HL-60/S4 (cell line): ENCODE measurements at regions not wholly inside any gene's neighbourhood (a gene's known extent, or its start where the extent isn't known, plus 50 kb on each side); places are given as distances from the start of the nearest gene placed in this dataset.

Source experiments
- in situ Hi-C: fragments of 300-500 bp; cut with MboI; formaldehyde crosslinking; loops from 2 replicates; pipeline ENCODE4 v1.14.3; 2022; ENCODE audit warnings: low sequenced_read_pairs

GRCh38 chr11:112877581-112877980 lies 83.6 kb upstream of the NCAM1 start:
- in situ Hi-C loops: no loop called here

GRCh38 chr11:112878033-112878601 lies 83.1 kb upstream of the NCAM1 start:
- in situ Hi-C loops: no loop called here

- in situ Hi-C loops: no loop called here
Observed at GRCh38 chr11:112880495-112880894, 80.7 kb upstream of the NCAM1 start.

GRCh38 chr11:112881461-112881860 lies 79.8 kb upstream of the NCAM1 start:
- in situ Hi-C loops: no loop called here

GRCh38 chr11:112882494-112883381 lies 78.5 kb upstream of the NCAM1 start:
- in situ Hi-C loops: no loop called here

GRCh38 chr11:112884012-112884767 lies 77.0 kb upstream of the NCAM1 start:
- in situ Hi-C loops: no loop called here

GRCh38 chr11:112885744-112886433 lies 75.3 kb upstream of the NCAM1 start:
- in situ Hi-C loops: no loop called here

GRCh38 chr11:112886434-112887370 lies 74.5 kb upstream of the NCAM1 start:
- in situ Hi-C loops: no loop called here

GRCh38 chr11:112889446-112889845 lies 71.8 kb upstream of the NCAM1 start:
- in situ Hi-C loops: no loop called here

- in situ Hi-C loops: no loop called here
Observed at GRCh38 chr11:112899235-112900006, 61.8 kb upstream of the NCAM1 start.

- in situ Hi-C loops: no loop called here
Observed at GRCh38 chr11:112901924-112902323, 59.3 kb upstream of the NCAM1 start.

GRCh38 chr11:112902361-112903011 lies 58.7 kb upstream of the NCAM1 start:
- in situ Hi-C loops: no loop called here

GRCh38 chr11:112903340-112903739 lies 57.9 kb upstream of the NCAM1 start:
- in situ Hi-C loops: no loop called here

- in situ Hi-C loops: no loop called here
Observed at GRCh38 chr11:112911124-112911523, 50.1 kb upstream of the NCAM1 start.
